GM12874 (cell line): ENCODE measurements at regions not wholly inside any gene's neighbourhood (a gene's known extent, or its start where the extent isn't known, plus 50 kb on each side); places are given as distances from the start of the nearest gene placed in this dataset.

Experiments
- TF ChIP-seq, protein P1 (sequence below): IDR thresholded peaks from 2 replicates; pipeline ENCODE4 v1.5.1; 2011; ENCODE audit warnings: low read depth, mild to moderate bottlenecking, control low read depth, low read length, moderate library complexity; ENCODE audit not compliant: insufficient read depth

DNA sequence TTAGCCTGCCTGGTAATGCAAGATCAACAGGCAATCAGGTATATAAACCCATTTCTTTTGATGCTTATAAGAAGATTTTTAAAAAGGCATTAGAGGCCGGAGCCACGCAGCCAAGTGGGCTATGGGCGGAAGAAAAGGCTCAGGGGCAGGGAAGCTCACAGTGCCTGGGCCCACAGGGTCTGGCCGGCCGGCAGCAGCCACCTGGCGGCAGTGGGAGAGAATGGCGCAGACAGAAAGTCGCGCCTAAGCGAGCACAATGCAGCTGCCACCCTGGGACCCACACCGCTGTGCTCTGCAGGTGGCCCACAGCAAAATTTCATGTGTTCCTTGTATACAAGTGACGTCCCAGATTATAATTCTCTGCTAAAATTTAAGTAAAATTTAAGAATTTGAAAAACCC lies 448.6 kb upstream of the RASGRP1 start:
- TF ChIP-seq, protein P1, sequence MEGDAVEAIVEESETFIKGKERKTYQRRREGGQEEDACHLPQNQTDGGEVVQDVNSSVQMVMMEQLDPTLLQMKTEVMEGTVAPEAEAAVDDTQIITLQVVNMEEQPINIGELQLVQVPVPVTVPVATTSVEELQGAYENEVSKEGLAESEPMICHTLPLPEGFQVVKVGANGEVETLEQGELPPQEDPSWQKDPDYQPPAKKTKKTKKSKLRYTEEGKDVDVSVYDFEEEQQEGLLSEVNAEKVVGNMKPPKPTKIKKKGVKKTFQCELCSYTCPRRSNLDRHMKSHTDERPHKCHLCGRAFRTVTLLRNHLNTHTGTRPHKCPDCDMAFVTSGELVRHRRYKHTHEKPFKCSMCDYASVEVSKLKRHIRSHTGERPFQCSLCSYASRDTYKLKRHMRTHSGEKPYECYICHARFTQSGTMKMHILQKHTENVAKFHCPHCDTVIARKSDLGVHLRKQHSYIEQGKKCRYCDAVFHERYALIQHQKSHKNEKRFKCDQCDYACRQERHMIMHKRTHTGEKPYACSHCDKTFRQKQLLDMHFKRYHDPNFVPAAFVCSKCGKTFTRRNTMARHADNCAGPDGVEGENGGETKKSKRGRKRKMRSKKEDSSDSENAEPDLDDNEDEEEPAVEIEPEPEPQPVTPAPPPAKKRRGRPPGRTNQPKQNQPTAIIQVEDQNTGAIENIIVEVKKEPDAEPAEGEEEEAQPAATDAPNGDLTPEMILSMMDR: no peak

DNA sequence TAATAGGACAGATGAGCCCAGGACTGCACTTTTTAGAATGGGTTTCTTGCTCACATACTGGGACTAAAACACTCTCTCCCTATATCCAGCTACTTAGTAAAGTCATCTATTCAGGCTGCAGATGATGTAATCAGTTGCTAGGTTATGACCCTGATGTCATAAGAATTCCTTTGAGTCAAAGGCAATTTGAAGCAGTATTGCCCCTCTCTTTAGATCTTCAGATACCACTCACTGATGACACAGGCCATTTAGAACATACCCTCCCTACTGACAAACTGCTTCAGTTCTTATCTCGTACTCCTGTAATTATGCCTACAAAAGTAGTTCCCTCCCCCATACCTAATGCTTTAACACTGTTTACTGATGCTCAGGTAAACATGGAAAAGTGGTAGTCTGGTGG lies 450.1 kb upstream of the RASGRP1 start:
- TF ChIP-seq, protein P1: no peak

DNA sequence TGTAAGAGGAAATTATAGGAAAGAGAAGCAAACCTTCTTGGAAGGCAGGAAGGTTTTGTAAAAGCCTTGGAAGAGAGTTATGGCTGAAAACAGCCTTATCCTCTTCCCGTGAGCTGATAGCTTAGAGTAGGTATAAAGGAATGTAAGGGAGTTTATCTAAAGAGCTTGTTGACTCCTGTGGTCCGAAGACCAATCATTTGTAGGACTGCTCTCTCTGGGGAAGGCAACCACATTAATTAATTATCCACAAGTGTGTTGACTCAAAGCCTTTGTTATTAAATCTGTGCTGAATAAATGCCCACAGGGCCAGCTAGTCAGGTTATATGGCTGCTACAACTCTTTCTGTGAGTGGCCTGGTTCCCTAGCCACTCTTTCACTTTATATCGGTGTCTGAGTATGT lies 452.1 kb upstream of the RASGRP1 start:
- TF ChIP-seq, protein P1: no peak

DNA sequence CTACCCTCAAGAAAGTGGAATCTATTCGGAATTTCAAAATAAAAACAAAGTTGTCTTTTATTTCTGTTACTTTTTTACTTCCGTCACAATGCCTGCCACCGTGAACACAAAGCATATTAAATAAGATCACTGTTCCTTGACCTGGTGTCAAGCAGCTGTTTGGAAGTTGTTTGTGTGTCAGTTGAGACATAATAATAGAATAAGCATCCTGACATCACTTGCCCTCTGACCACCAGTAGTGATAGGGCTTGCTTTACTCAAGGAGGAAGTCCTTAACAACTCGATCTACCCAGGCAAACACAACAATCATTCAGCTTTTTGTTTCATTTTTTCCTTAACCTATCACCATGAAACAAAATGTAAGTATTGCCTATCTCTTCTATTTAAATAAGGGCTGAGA lies 454.4 kb upstream of the RASGRP1 start:
- TF ChIP-seq, protein P1: no peak

DNA sequence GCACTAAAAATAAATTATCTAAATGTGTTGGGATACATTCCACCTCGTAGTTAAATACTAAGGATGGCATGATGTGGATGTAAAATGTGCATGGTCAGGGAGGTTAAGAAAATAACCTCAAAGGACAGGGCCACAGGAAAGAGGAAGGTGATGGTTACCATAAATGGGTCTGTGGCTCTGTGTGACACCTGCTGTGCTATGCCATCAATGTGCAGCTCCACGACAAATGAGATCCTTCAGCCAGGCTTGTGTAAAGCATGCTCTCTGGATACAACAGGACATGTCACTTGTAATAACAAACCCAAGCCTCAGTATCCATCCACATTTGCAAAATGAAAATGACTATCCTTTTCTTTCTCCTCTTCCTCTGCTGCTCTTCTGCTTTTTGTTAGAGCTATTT lies 456.7 kb upstream of the RASGRP1 start:
- TF ChIP-seq, protein P1: no peak

DNA sequence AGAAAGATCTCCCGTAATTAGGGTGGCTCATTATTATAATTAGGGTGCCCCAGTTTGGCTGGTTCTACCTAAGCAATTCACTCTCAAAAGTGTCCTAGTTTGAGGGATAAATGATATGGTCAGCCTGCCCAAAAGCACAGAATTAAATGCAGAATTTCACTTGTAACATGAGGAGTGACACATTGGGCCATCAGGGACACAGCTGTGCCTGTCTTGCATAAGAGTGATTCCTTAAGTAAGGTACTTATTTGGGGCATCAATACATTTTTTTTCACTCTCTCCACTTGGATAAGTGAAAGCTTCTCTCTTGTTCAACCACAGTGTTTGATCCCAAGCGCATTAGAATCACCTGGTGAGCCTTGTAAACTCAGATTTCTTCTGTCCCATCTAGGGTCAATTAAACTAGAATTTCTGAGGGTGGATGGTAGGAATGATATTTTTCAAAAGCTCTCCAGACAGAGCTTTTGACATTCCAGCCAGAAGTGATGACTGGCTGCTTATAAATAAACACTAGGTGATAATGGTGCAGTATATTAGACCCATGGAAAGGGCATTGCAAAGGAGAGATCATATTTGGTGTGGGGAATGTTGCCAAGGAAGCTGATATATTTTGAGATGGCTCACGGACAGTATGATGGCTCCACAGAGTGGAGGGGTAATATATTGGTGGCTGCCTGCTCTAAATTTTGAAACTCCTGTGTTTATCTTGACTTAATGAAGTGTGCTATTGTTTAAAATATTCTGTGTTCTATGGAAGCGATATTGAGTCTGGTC lies 458.1 kb upstream of the RASGRP1 start:
- TF ChIP-seq, protein P1: no peak

DNA sequence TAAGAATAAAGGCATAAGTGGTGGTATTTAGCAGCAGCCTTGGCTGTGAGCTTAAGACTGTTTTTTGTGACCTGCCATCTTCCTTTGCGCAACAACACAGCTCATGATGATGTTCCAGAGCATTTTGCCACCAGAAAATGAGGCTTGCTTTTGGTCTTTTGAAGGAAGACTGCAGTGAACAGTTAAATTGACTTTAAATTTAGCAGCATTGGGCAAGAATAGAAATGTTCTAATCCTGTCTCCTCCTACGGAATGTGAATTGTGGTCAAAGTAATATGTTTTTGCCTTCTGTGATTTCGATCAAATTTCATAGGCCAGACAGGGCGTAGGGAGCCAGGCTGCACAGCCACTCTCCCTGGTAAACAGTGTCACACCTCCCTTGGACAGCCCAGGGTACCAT lies 460.7 kb upstream of the RASGRP1 start:
- TF ChIP-seq, protein P1: no peak

DNA sequence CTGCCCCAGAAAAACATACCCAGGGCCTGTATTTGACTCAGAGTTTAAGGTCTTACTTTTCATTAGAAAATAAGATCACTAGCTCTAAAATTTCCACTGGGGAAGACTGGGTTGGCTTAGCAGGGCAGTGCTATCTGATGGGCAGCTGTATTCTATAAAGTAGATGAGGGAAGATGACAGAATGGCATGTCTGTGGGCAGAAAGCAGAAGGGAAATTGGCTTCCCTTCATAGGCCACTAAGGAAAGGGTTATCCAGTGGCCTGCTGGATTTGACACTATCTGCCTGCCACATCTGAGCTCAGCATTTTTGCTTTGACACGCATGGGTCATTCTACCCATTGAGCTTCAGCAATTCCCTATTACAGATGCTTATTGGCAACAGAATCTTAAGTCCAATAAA lies 461.3 kb upstream of the RASGRP1 start:
- TF ChIP-seq, protein P1: no peak
